Nephron (organoid): ENCODE measurements at regions not wholly inside any gene's neighbourhood (a gene's known extent, or its start where the extent isn't known, plus 50 kb on each side); places are given as distances from the start of the nearest gene placed in this dataset.

Experiments
- H3K27ac Mint-ChIP-seq, 3 experiments: 2 replicates each; pipeline ENCODE4 v1.8.0; 2020; ENCODE audit warnings: mixed read lengths in 3 of 3, mild to moderate bottlenecking in 2 of 3, moderate library complexity in 1 of 3
- H3K27me3 Mint-ChIP-seq: 2 replicates; pipeline ENCODE4 v1.8.0; 2021; ENCODE audit warnings: low read depth, mild to moderate bottlenecking, moderate library complexity, mixed read lengths
- H3K36me3 Mint-ChIP-seq: 2 replicates; pipeline ENCODE4 v1.8.0; 2020; ENCODE audit warnings: low read depth, mixed read lengths
- H3K4me1 Mint-ChIP-seq: 2 replicates; pipeline ENCODE4 v1.8.0; 2020; ENCODE audit warnings: mixed read lengths
- H3K4me3 Mint-ChIP-seq, 3 experiments: 2 replicates each; pipeline ENCODE4 v1.8.0; 2020; ENCODE audit warnings: mild to moderate bottlenecking in 3 of 3, mixed read lengths in 3 of 3, moderate library complexity in 2 of 3
- H3K9me3 Mint-ChIP-seq: 2 replicates; pipeline ENCODE4 v1.8.0; 2020; ENCODE audit warnings: mixed read lengths
- CTCF ChIP-seq, 3 experiments: fragments of 200-600 bp; sonication (generic); IDR thresholded peaks; one replicate each; pipeline ENCODE4 v1.5.0; 2021; ENCODE audit warnings: antibody characterized with exemption in 3 of 3; ENCODE audit not compliant: unreplicated experiment in 3 of 3

GRCh38 chr19:23054456-23054855 lies 51.5 kb upstream of the ZNF728 start:
- H3K36me3 Mint-ChIP-seq, result no peaks in the 10 kb centered on the region
- H3K27ac Mint-ChIP-seq, result no peak overlapping the region
- no peak for TF ChIP-seq CTCF (IDR thresholded peaks at IDR 0.05; ENCODE audit: unreplicated experiment in 3 of 3)
- no peaks in the 10 kb centered on the region for H3K27me3 Mint-ChIP-seq
- no peaks in the 10 kb centered on the region for H3K4me1 Mint-ChIP-seq
- no peak overlapping the region for H3K4me3 Mint-ChIP-seq
- peaks cover 60% of the 10 kb centered on the region for H3K9me3 Mint-ChIP-seq
